ENCODE measurements at regions not wholly inside any gene's neighbourhood (a gene's known extent, or its start where the extent isn't known, plus 50 kb on each side); places are given as distances from the start of the nearest gene placed in this dataset.

- DNase-seq: no peak
Observed at GRCh38 chr4:31999848-32000247, 1279.7 kb downstream of the PCDH7 start.

GRCh38 chr4:32000846-32001488 lies 1280.8 kb downstream of the PCDH7 start:
- DNase-seq: no peak

GRCh38 chr4:32002037-32002747 lies 1282.0 kb downstream of the PCDH7 start:
- no peak for DNase-seq

GRCh38 chr4:32003548-32003947 lies 1283.4 kb downstream of the PCDH7 start:
- no peak for DNase-seq

GRCh38 chr4:32010221-32010620 lies 1290.1 kb downstream of the PCDH7 start:
- DNase-seq: no peak

GRCh38 chr4:32022071-32022470 lies 1301.9 kb downstream of the PCDH7 start:
- no peak for DNase-seq

GRCh38 chr4:32025851-32026459 lies 1305.8 kb downstream of the PCDH7 start:
- DNase-seq: no peak

- DNase-seq: no peak
Observed at GRCh38 chr4:32030406-32030805, 1310.2 kb downstream of the PCDH7 start.

- DNase-seq: no peak
Observed at GRCh38 chr4:32031026-32031425, 1310.9 kb downstream of the PCDH7 start.

GRCh38 chr4:32032136-32032672 lies 1312.0 kb downstream of the PCDH7 start:
- no peak for DNase-seq

- DNase-seq: no peak
Observed at GRCh38 chr4:32037399-32037798, 1317.2 kb downstream of the PCDH7 start.

- DNase-seq: no peak
Observed at GRCh38 chr4:32042486-32043247, 1322.5 kb downstream of the PCDH7 start.

- DNase-seq: no peak
Observed at GRCh38 chr4:32043248-32043633, 1323.1 kb downstream of the PCDH7 start.

GRCh38 chr4:32061916-32062315 lies 1341.7 kb downstream of the PCDH7 start:
- no peak for DNase-seq

GRCh38 chr4:32073542-32073941 lies 1353.4 kb downstream of the PCDH7 start:
- no peak for DNase-seq

- no peak for DNase-seq
Observed at GRCh38 chr4:32087211-32087610, 1367.0 kb downstream of the PCDH7 start.

- DNase-seq: no peak
Observed at GRCh38 chr4:32094987-32095386, 1374.8 kb downstream of the PCDH7 start.

- DNase-seq: no peak
Observed at GRCh38 chr4:32102896-32103295, 1382.7 kb downstream of the PCDH7 start.

- DNase-seq: no peak
Observed at GRCh38 chr4:32106767-32107166, 1386.6 kb downstream of the PCDH7 start.

GRCh38 chr4:32112891-32113290 lies 1392.7 kb downstream of the PCDH7 start:
- DNase-seq: no peak

GRCh38 chr4:32117693-32118092 lies 1397.5 kb downstream of the PCDH7 start:
- no peak for DNase-seq

GRCh38 chr4:32119907-32120306 lies 1399.7 kb downstream of the PCDH7 start:
- DNase-seq: no peak

GRCh38 chr4:32128549-32128948 lies 1408.4 kb downstream of the PCDH7 start:
- no peak for DNase-seq

Data from NCI-H774 (cell line).